Right atrium auricular region (tissue), 2 donors: ENCODE measurements at regions not wholly inside any gene's neighbourhood (a gene's known extent, or its start where the extent isn't known, plus 50 kb on each side); places are given as distances from the start of the nearest gene placed in this dataset.

Experiments used
- DNase-seq: peaks from one replicate; pipeline ENCODE4 v3.0.0-alpha.2; 2019; ENCODE audit warnings: low spot score
- H3K27ac ChIP-seq, 2 donors: fragments of 200-600 bp; sonication (generic); 1 replicate in 1 of 2; 2 replicates in 1 of 2; pipeline ENCODE4 v1.5.1; 2016 to 2019
- H3K27me3 ChIP-seq, 2 donors: fragments of 200-600 bp; sonication (generic); one replicate each; pipeline versions ENCODE4 v1.5.1 to v1.6.0; 2017 to 2019
- H3K36me3 ChIP-seq: fragments of 200-600 bp; sonication (generic); one replicate; pipeline ENCODE4 v1.5.1; 2016
- H3K4me1 ChIP-seq, 2 donors: fragments of 200-600 bp; sonication (generic); one replicate each; pipeline versions ENCODE4 v1.5.1 to v1.6.0; 2017 to 2019
- H3K4me3 ChIP-seq, 2 donors: fragments of 200-600 bp; sonication (generic); 1 replicate in 1 of 2; 2 replicates in 1 of 2; pipeline ENCODE4 v1.5.1; 2017 to 2019; ENCODE audit warnings: mild to moderate bottlenecking in 1 of 2, moderate library complexity in 1 of 2
- H3K9me3 ChIP-seq, 2 donors: fragments of 200-600 bp; sonication (generic); one replicate each; pipeline ENCODE4 v1.5.1; 2019
- TF ChIP-seq, protein P1 (sequence below), 2 donors: fragments of 200-600 bp; sonication (generic); IDR thresholded peaks; one replicate each; pipeline ENCODE4 v1.5.1; 2019; ENCODE audit warnings: antibody characterized with exemption in 2 of 2

DNA sequence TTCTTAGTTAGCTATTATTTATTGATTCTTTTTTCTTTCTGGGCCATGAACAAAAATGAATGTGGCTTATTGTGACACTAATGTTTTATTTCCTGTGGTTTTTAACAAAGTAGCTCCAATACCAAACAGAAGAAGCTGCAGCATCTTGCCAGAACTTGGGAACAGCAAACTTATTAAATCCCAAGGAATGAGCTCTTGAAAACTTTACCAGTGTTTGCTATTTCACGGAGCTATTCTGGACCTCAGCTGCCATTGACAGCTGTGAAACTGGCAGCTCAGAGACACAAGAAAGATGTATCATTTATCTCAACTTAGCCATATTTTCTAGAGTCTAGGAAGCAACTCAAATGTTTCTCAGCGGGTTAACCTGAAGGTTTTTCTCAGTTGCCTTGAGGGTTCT, 91.0 kb upstream of the NEUROD1 start:
- no peaks in the 10 kb centered on the region for H3K4me1 ChIP-seq
- no peaks in the 10 kb centered on the region for H3K36me3 ChIP-seq
- TF ChIP-seq, protein P1, sequence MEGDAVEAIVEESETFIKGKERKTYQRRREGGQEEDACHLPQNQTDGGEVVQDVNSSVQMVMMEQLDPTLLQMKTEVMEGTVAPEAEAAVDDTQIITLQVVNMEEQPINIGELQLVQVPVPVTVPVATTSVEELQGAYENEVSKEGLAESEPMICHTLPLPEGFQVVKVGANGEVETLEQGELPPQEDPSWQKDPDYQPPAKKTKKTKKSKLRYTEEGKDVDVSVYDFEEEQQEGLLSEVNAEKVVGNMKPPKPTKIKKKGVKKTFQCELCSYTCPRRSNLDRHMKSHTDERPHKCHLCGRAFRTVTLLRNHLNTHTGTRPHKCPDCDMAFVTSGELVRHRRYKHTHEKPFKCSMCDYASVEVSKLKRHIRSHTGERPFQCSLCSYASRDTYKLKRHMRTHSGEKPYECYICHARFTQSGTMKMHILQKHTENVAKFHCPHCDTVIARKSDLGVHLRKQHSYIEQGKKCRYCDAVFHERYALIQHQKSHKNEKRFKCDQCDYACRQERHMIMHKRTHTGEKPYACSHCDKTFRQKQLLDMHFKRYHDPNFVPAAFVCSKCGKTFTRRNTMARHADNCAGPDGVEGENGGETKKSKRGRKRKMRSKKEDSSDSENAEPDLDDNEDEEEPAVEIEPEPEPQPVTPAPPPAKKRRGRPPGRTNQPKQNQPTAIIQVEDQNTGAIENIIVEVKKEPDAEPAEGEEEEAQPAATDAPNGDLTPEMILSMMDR (IDR thresholded peaks at IDR 0.05), result no peak
- no peaks in the 10 kb centered on the region for H3K27me3 ChIP-seq
- DNase-seq, result no peak
- no peaks in the 10 kb centered on the region for H3K9me3 ChIP-seq
- H3K27ac ChIP-seq, result no peak overlapping the region
- no peak overlapping the region for H3K4me3 ChIP-seq

DNA sequence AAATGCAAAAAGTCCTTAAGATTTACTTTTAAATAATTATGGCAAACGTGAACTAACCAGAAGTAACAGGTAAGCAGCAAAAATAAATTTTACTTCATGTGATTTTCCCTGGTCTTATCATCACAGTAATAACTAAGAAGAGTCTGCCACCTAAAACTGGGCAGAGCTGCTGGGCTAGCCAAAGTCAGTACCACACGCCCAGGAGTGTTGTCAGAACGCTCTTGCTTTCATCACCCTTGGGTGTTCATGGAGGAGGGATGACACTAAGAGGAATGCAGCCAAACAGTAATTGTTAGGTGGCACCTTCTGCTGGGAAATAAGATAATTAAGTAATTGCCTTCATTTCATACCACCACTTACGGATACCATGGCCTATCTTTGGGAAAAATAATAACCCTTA, 92.0 kb upstream of the NEUROD1 start:
- H3K27me3 ChIP-seq, result no peaks in the 10 kb centered on the region
- no peak overlapping the region for H3K27ac ChIP-seq
- no peak overlapping the region for H3K4me3 ChIP-seq
- H3K9me3 ChIP-seq, result no peaks in the 10 kb centered on the region
- TF ChIP-seq, protein P1 (IDR thresholded peaks at IDR 0.05), result no peak
- H3K4me1 ChIP-seq, result no peaks in the 10 kb centered on the region
- no peak for DNase-seq
- H3K36me3 ChIP-seq, result no peaks in the 10 kb centered on the region

DNA sequence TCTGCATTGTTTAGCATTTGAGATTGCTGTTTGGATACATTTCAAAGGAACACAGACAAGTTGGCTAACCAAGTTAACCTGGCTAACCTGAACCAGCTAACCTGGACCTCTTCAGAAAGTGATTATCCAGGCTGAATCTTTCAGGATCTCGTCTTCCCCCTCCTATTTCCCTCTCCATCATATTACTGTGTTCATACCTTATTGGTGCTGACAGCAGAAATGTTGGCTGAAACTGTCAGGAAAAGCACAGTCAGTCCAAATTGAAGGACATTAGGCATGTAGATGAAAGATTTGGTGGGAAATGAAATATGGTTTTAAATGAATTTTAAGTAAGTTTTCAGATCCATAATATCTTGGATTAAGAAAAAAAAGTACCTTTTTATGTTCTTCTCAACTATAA, 92.5 kb upstream of the NEUROD1 start:
- H3K36me3 ChIP-seq, result no peaks in the 10 kb centered on the region
- no peak overlapping the region for H3K27ac ChIP-seq
- no peaks in the 10 kb centered on the region for H3K9me3 ChIP-seq
- H3K27me3 ChIP-seq, result no peaks in the 10 kb centered on the region
- no peaks in the 10 kb centered on the region for H3K4me1 ChIP-seq
- H3K4me3 ChIP-seq, result no peak overlapping the region
- no peak for DNase-seq
- TF ChIP-seq, protein P1 (IDR thresholded peaks at IDR 0.05), result no peak

DNA sequence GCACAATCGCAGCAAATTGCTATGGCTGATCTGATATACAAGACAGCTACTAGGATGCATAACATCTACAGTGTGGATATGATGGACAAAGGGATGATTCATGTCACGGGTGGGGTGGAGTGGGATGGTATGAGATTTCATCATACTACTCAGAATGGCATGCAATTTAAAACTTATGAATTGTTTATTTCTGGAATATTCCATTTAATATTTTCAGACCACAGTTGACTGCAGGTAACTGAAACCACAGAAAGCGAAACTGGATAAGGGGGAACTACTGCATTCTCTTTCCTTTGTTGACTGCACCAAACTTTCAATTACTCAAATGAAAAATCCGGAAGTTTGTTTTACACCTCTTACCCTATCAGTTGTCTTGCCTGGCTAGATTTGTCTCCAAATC, 94.4 kb upstream of the NEUROD1 start:
- H3K4me1 ChIP-seq, result no peaks in the 10 kb centered on the region
- H3K4me3 ChIP-seq, result no peak overlapping the region
- TF ChIP-seq, protein P1 (IDR thresholded peaks at IDR 0.05), result no peak
- no peak overlapping the region for H3K27ac ChIP-seq
- H3K9me3 ChIP-seq, result no peaks in the 10 kb centered on the region
- no peaks in the 10 kb centered on the region for H3K27me3 ChIP-seq
- no peak for DNase-seq
- H3K36me3 ChIP-seq, result no peaks in the 10 kb centered on the region

DNA sequence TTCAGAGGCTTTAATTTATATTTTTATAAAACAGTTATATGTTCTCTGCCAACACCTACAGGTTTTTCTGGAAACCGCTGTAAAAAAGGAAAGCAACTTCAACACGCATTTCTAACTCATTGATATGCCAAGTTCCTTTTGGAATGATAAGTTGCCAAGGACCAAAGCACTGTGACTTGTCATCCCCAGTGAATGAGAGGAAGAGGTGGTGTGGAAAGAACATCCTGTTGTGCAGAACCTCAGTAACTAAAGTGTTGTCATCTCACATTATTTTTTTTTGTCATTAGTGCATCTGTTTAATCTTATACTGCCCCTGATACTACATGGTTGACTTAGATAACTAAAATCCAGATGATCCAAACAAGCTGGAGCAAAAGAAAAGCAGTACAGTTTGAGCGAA, 96.0 kb upstream of the NEUROD1 start:
- TF ChIP-seq, protein P1 (IDR thresholded peaks at IDR 0.05), result no peak
- H3K36me3 ChIP-seq, result no peaks in the 10 kb centered on the region

DNA sequence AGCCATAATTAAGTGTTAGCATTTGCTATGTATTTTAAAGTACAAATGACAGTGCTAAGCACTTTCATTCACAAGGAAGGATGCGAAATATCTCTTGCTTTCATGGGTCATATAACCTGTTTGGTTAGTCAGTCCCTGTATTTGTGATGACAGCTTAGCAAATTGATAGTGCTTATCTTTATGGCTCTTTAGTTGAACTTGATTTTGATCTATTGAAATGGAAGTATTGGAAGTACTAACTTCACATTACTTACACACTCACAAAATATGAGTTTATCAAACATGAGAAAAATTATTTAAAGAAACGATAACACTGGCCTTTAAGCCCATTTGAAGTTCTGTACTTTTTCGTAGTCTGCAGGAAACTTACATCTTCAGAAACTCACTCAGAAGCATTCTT, 97.4 kb upstream of the NEUROD1 start:
- no peak overlapping the region for H3K4me3 ChIP-seq
- H3K27me3 ChIP-seq, result no peaks in the 10 kb centered on the region
- H3K4me1 ChIP-seq, result peaks cover 0 to 7% of the 10 kb centered on the region in 2 donors
- TF ChIP-seq, protein P1 (IDR thresholded peaks at IDR 0.05), result no peak
- no peak for DNase-seq
- H3K9me3 ChIP-seq, result no peaks in the 10 kb centered on the region
- H3K36me3 ChIP-seq, result no peaks in the 10 kb centered on the region
- H3K27ac ChIP-seq, result no peak overlapping the region

More for the DNA sequence above, 96.0 kb upstream of the NEUROD1 start:
- no peaks in the 10 kb centered on the region for H3K27me3 ChIP-seq
- H3K9me3 ChIP-seq, result no peaks in the 10 kb centered on the region
- no peak overlapping the region for H3K4me3 ChIP-seq
- H3K27ac ChIP-seq, result no peak overlapping the region
- no peak for DNase-seq
- peaks cover 0 to 7% of the 10 kb centered on the region in 2 donors for H3K4me1 ChIP-seq
